ENCODE measurements at regions not wholly inside any gene's neighbourhood (a gene's known extent, or its start where the extent isn't known, plus 50 kb on each side); places are given as distances from the start of the nearest gene placed in this dataset.

DNA sequence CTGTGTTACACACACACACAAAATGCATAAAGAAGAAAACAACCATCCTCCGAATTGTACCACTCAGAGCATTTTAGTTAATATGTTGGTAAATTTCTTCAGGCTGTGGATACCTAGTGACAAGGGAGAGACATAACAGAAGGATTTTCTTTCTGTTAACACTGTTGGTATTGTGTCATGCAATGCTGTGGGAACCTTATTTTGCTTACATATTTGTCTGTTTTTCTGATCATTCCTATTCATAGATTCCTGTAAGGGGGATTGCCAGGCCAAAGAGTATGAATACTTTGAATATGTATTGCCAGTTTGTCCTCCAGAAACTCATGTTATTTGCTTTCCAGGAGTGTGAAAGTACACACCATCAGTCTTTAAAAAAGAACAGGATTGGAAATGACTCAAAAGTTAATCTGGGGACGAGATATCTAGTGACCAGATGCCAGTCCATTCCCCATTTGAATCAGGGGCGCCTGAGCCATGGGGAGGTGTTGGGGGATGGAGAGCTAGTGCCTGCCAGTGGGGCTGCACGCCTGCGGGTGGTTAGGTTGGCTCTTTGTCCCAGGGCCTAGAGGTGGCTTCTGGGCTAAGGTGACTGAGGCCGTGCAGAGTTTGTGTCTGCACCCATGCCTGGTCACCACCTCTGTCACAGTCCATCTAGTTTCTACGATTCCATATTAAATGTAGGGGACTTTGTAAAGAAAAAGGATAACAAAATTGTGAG is 142.0 kb downstream of the PTPN20 start:
- peaks cover 0 to 1% (median 0%) of the 10 kb centered on the region in 3 donors for H3K4me1 ChIP-seq
- H3K27me3 ChIP-seq: peaks cover 0 to 7% (median 0%) of the 10 kb centered on the region in 4 donors
- H3K36me3 ChIP-seq: no peaks in the 10 kb centered on the region
- WGBS, 2 donors: 82 to 90% methylated on average over 6 to 7 of the region's 7 CpGs
- intact Hi-C loops (cut with DNase I): no loop called here
- no peaks in the 10 kb centered on the region for H3K9me3 ChIP-seq
- no peak for DNase-seq
- H3K4me3 ChIP-seq: no peak overlapping the region
- no peak overlapping the region for H3K27ac ChIP-seq
- TF ChIP-seq, protein P1, sequence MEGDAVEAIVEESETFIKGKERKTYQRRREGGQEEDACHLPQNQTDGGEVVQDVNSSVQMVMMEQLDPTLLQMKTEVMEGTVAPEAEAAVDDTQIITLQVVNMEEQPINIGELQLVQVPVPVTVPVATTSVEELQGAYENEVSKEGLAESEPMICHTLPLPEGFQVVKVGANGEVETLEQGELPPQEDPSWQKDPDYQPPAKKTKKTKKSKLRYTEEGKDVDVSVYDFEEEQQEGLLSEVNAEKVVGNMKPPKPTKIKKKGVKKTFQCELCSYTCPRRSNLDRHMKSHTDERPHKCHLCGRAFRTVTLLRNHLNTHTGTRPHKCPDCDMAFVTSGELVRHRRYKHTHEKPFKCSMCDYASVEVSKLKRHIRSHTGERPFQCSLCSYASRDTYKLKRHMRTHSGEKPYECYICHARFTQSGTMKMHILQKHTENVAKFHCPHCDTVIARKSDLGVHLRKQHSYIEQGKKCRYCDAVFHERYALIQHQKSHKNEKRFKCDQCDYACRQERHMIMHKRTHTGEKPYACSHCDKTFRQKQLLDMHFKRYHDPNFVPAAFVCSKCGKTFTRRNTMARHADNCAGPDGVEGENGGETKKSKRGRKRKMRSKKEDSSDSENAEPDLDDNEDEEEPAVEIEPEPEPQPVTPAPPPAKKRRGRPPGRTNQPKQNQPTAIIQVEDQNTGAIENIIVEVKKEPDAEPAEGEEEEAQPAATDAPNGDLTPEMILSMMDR (IDR thresholded peaks at IDR 0.05): no peak
- no peak for TF ChIP-seq POLR2A (IDR thresholded peaks at IDR 0.05)

DNA sequence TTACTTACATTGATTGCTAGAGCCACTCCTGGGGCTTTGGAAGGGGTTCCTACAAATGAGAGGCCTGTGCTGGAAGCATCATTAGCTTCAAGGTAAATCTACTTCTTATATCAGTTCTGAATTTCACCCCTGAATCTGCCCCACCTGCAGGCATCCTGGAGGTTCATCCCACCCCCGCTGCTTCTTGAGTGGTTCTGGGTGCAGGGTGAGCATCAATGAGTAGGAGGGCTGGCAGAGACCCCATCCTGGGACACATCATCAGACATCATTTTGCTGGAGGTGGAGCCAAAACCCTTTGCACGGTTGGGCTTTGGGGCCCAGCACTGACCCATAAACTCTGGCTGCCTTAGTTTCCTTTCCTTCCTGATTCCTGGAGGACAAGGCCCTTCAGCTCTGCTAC is 143.7 kb downstream of the PTPN20 start:
- DNase-seq: no peak
- peaks cover 0 to 22% (median 0%) of the 10 kb centered on the region in 4 donors for H3K27me3 ChIP-seq
- no peaks in the 10 kb centered on the region for H3K4me1 ChIP-seq
- 78 to 91% methylated on average over 2 of the region's 2 CpGs for WGBS, 2 donors
- no peaks in the 10 kb centered on the region for H3K9me3 ChIP-seq
- H3K4me3 ChIP-seq: no peak overlapping the region
- intact Hi-C loops (cut with DNase I): no loop called here
- H3K27ac ChIP-seq: no peak overlapping the region
- no peaks in the 10 kb centered on the region for H3K36me3 ChIP-seq
- TF ChIP-seq POLR2A (IDR thresholded peaks at IDR 0.05): no peak
- TF ChIP-seq, protein P1 (IDR thresholded peaks at IDR 0.05): no peak

DNA sequence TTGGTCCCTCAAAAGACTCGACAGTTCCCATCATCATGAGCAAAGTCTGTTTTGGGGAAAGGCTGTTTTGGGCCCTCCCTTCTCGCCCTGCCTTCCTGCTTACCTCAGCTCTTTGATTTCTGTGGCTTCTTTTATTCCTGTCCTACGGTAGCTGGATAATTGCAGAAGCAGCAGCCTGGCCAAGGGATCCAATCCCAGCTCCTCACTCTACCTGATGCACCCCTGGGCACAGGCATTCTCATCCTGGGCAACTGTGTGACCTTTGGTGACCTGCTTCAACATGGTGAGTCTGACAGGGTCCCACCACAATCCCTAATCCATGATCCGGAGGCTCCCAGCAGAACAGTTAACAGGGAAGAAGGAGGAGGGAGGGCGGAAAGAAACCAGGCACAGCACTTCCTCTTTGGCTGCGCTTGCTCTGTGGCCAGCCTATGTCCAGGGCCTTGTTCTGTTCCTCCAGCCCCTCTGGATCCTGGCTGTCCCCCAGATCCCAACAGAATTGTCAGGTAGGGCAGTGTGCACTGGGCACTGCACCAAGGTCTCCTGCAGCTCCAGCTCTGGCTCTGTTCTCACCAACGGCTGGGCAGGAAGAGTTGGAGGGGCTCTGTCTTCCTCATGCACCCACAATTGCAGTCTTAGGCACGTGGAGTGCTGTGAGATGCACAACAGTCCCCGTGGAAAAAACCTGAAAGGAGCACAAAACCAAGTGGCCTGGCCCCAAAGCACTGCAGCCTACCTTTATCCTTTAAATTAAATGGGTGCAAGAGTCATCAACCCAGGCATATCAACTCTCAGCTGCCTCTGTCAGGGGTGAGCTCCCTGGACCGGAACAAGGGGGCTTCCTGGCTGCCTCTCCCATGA is 144.4 kb downstream of the PTPN20 start:
- TF ChIP-seq POLR2A (IDR thresholded peaks at IDR 0.05): no peak
- TF ChIP-seq, protein P1 (IDR thresholded peaks at IDR 0.05): no peak
- Histone ChIP-seq H3K36me3 (no peaks in the 10 kb centered on the region), H3K27me3 (peaks cover 0 to 28% (median 0%) of the 10 kb centered on the region in 4 donors), H3K9me3 (no peaks in the 10 kb centered on the region), H3K4me1 (no peaks in the 10 kb centered on the region), H3K4me3 (no peak overlapping the region), H3K27ac (no peak overlapping the region)
- intact Hi-C loops (cut with DNase I): no loop called here
- no peak for DNase-seq
- 74 to 77% methylated on average over 8 to 9 of the region's 10 CpGs for WGBS, 2 donors

DNA sequence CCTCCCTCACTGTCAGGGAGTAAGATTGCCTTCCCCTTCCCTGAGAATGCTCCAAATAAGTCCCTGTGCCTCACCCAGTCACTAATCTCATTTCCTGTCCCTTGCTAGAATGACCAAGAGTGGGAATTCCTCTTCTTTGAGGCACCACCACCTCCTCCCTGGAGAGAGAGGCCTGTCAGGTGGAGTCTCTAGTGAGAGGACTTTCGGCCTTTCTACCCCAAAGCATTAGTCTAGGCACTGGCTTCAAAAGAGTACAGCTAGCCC is 145.0 kb downstream of the PTPN20 start:
- intact Hi-C loops (cut with DNase I): no loop called here
- no peak overlapping the region for H3K4me3 ChIP-seq
- TF ChIP-seq, protein P1 (IDR thresholded peaks at IDR 0.05): no peak
- no peak for TF ChIP-seq POLR2A (IDR thresholded peaks at IDR 0.05)
- H3K27ac ChIP-seq: no peak overlapping the region
- H3K4me1 ChIP-seq: no peaks in the 10 kb centered on the region
- H3K27me3 ChIP-seq: peaks cover 0 to 34% (median 0%) of the 10 kb centered on the region in 4 donors
- DNase-seq: no peak
- H3K36me3 ChIP-seq: no peaks in the 10 kb centered on the region
- H3K9me3 ChIP-seq: no peaks in the 10 kb centered on the region
- no CpG with 5 or more reads among the region's 1 CpG for WGBS, 2 donors

DNA sequence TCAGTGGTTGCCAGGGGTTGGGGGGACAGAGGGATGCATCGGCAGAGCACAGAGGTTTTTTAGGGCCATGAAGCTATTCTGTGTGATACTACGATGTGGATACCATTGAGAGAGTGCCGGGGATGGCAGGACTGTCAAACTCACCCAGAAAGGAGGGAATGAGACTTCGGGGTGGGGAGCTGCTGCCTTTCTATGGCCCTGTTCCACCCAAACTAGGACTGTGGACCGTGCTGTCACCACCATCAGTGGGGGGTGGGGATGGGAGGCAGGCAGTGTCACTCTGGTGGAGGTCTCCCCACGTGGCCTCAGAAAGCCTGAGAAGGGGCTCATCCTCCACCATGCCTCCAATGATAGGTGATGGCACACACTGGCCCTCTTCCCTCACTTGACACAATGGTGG is 146.2 kb downstream of the PTPN20 start:
- Histone ChIP-seq H3K27ac (no peak overlapping the region), H3K36me3 (no peaks in the 10 kb centered on the region), H3K4me1 (no peaks in the 10 kb centered on the region), H3K4me3 (no peak overlapping the region), H3K9me3 (no peaks in the 10 kb centered on the region), H3K27me3 (peaks cover 0 to 42% (median 0%) of the 10 kb centered on the region in 4 donors)
- 86 to 88% methylated on average over 4 to 6 of the region's 6 CpGs for WGBS, 2 donors
- TF ChIP-seq, protein P1 (IDR thresholded peaks at IDR 0.05): no peak
- TF ChIP-seq POLR2A (IDR thresholded peaks at IDR 0.05): no peak
- intact Hi-C loops (cut with DNase I): no loop called here
- DNase-seq: no peak
